ENCODE measurements at regions not wholly inside any gene's neighbourhood (a gene's known extent, or its start where the extent isn't known, plus 50 kb on each side); places are given as distances from the start of the nearest gene placed in this dataset.

DNA sequence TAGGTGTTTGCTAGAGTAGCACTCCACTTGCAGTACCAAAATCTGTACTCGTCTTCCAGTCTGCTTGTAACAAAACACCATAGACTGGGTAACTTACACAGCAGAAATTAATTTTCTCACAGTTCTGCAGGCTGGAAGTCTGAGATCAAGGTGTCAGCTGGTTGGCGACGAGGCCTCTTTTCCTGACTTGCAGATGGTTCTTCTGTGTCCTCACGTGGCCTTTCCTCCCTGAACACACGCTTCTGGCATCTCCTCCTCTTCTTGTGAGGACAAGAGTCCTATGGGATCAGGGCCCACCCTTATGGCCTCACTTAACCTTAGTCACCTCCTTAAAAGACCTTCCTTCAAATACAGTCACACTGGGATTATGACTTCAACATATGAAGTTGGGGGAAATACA, 493.5 kb upstream of the MYT1L start:
- TF ChIP-seq YY1 (IDR thresholded peaks at IDR 0.05; ENCODE audit: insufficient read depth, insufficient read length) (no peak), SUZ12 (IDR thresholded peaks at IDR 0.05; ENCODE audit: extremely low read depth, insufficient read depth, insufficient read length) (no peak), ZNF274 (IDR thresholded peaks at IDR 0.05; ENCODE audit: low read depth, low read length) (no peak)

Data from NT2/D1 (cell line).